A549 (cell line): ENCODE measurements at regions not wholly inside any gene's neighbourhood (a gene's known extent, or its start where the extent isn't known, plus 50 kb on each side); places are given as distances from the start of the nearest gene placed in this dataset.

Experiments
- BHLHE40 ChIP-seq: IDR thresholded peaks from 2 replicates; pipeline ENCODE4 v1.6.1; 2012; ENCODE audit warnings: low read depth, low read length, inconsistent platforms
- CEBPB ChIP-seq, 2 experiments: fragments of >200 bp in 1 of 2; sonication (Bioruptor Twin) in 1 of 2; formaldehyde crosslinking in 1 of 2; IDR thresholded peaks; 2 replicates each; pipeline ENCODE4 v1.6.1; 2012 to 2016
- CHD2 ChIP-seq: fragments of 150-350 bp; IDR thresholded peaks from 2 replicates; pipeline ENCODE4 v1.6.1; 2014; ENCODE audit warnings: low read length; ENCODE audit not compliant: partially characterized antibody
- CTCF ChIP-seq: fragments of >200 bp; sonication (Bioruptor Twin); formaldehyde crosslinking; IDR thresholded peaks from 3 replicates; pipeline ENCODE4 v1.5.1; 2016
- EP300 ChIP-seq, 2 experiments: fragments of >200 bp; sonication (Bioruptor Twin); formaldehyde crosslinking; IDR thresholded peaks; 2 replicates in 1 of 2; 3 replicates in 1 of 2; pipeline ENCODE4 v1.6.1; 2016 to 2017
- HES2 ChIP-seq: fragments of >200 bp; sonication (Bioruptor Twin); formaldehyde crosslinking; IDR thresholded peaks from 2 replicates; pipeline ENCODE4 v1.6.1; 2016
- HOXB5 ChIP-seq: fragments of 250-450 bp; sonication (Bioruptor Pico); IDR thresholded peaks from 2 replicates; pipeline ENCODE4 v1.5.0; 2020; ENCODE audit warnings: mild to moderate bottlenecking, moderate library complexity
- PBX3 ChIP-seq: IDR thresholded peaks from 2 replicates; pipeline ENCODE4 v1.6.1; 2012
- PHF8 ChIP-seq: fragments of 200-600 bp; sonication (generic); IDR thresholded peaks from 2 replicates; pipeline ENCODE4 v1.6.1; 2016; ENCODE audit warnings: low read depth, mild to moderate bottlenecking, antibody characterized with exemption, moderate library complexity, borderline replicate concordance
- POLR2A ChIP-seq: IDR thresholded peaks from 2 replicates; pipeline ENCODE4 v1.6.1; 2012; ENCODE audit warnings: mild to moderate bottlenecking, low read length
- RAD21 ChIP-seq, 2 experiments: fragments of >200 bp in 1 of 2; sonication (Bioruptor Twin) in 1 of 2; formaldehyde crosslinking in 1 of 2; IDR thresholded peaks in 1 of 2; conservative IDR thresholded peaks in 1 of 2; 2 replicates in 1 of 2; 3 replicates in 1 of 2; pipeline ENCODE4 v1.6.1; 2012 to 2018; ENCODE audit warnings: inconsistent platforms in 1 of 2
- SMC3 ChIP-seq: fragments of >200 bp; sonication (Bioruptor Twin); formaldehyde crosslinking; IDR thresholded peaks from 3 replicates; pipeline ENCODE4 v1.6.1; 2018; ENCODE audit warnings: inconsistent platforms
- SREBF2 ChIP-seq: fragments of 450-650 bp; IDR thresholded peaks from 2 replicates; pipeline ENCODE4 v1.6.1; 2014; ENCODE audit warnings: mild to moderate bottlenecking, moderate library complexity
- USF2 ChIP-seq: fragments of 450-650 bp; IDR thresholded peaks from 2 replicates; pipeline ENCODE4 v1.6.1; 2014; ENCODE audit warnings: antibody characterized with exemption

- no peak for TF ChIP-seq CEBPB (IDR thresholded peaks at IDR 0.05)
- TF ChIP-seq PHF8: no peak
- no peak for TF ChIP-seq CTCF
- no peak for TF ChIP-seq EP300 (IDR thresholded peaks at IDR 0.05)
- TF ChIP-seq RAD21 (conservative IDR thresholded peaks at IDR 0.05 in 1 of 2, IDR thresholded peaks at IDR 0.05 in 1 of 2): no peak
- TF ChIP-seq PBX3: no peak
- TF ChIP-seq USF2: no peak
- TF ChIP-seq POLR2A: no peak
- TF ChIP-seq HOXB5: no peak
- no peak for TF ChIP-seq HES2
- no peak for TF ChIP-seq CHD2
- TF ChIP-seq SMC3: no peak
- TF ChIP-seq SREBF2: no peak
- no peak for TF ChIP-seq BHLHE40
These were observed 795.2 kb downstream of the REEP3 start for GRCh38 chr10:64316416-64316815.
